HG02763 (cell line): ENCODE measurements at regions not wholly inside any gene's neighbourhood (a gene's known extent, or its start where the extent isn't known, plus 50 kb on each side); places are given as distances from the start of the nearest gene placed in this dataset.
"Not testable (repeated sequence)": the region's sequence is repeated elsewhere in the genome, so short reads cannot be mapped to it uniquely, and the experiment has no call there.

Experiments
- ATAC-seq: cut with Tn5 transposase; IDR thresholded peaks from one replicate; pipeline ENCODE4 v1.9.1; 2021; ENCODE audit warnings: mild to moderate bottlenecking, moderate library complexity; ENCODE audit not compliant: unreplicated experiment

- no peak for ATAC-seq
Observed at GRCh38 chr4:103422467-103423219, 224.5 kb upstream of the CENPE start.

GRCh38 chr4:103415801-103416200, 217.7 kb upstream of the CENPE start:
- ATAC-seq: no peak

- not testable (repeated sequence) for ATAC-seq
Observed at GRCh38 chr4:103412646-103413045, 214.5 kb upstream of the CENPE start.

GRCh38 chr4:103410386-103410785, 212.2 kb upstream of the CENPE start:
- ATAC-seq: no peak

GRCh38 chr4:103405415-103405814, 207.3 kb upstream of the CENPE start:
- ATAC-seq: no peak

GRCh38 chr4:103403619-103404018, 205.5 kb upstream of the CENPE start:
- ATAC-seq: no peak

- ATAC-seq: no peak
Observed at GRCh38 chr4:103402198-103402597, 204.1 kb upstream of the CENPE start.

GRCh38 chr4:103400405-103400804, 202.3 kb upstream of the CENPE start:
- ATAC-seq: peak; percentile 69

- no peak for ATAC-seq
Observed at GRCh38 chr4:103397541-103397940, 199.4 kb upstream of the CENPE start.

- not testable (repeated sequence) for ATAC-seq
Observed at GRCh38 chr4:103387508-103388011, 189.4 kb upstream of the CENPE start.

- ATAC-seq: not testable (repeated sequence)
Observed at GRCh38 chr4:103385565-103385964, 187.4 kb upstream of the CENPE start.

GRCh38 chr4:103375278-103375677, 177.1 kb upstream of the CENPE start:
- no peak for ATAC-seq

GRCh38 chr4:103374758-103375157, 176.6 kb upstream of the CENPE start:
- ATAC-seq: no peak

GRCh38 chr4:103374306-103374705, 176.2 kb upstream of the CENPE start:
- ATAC-seq: no peak

- ATAC-seq: no peak
Observed at GRCh38 chr4:103372002-103372558, 173.9 kb upstream of the CENPE start.

- no peak for ATAC-seq
Observed at GRCh38 chr4:103370336-103370735, 172.2 kb upstream of the CENPE start.

GRCh38 chr4:103365285-103365684, 167.1 kb upstream of the CENPE start:
- no peak for ATAC-seq

GRCh38 chr4:103364083-103364482, 165.9 kb upstream of the CENPE start:
- ATAC-seq: no peak

GRCh38 chr4:103361926-103362325, 163.8 kb upstream of the CENPE start:
- no peak for ATAC-seq

- no peak for ATAC-seq
Observed at GRCh38 chr4:103359900-103360299, 161.8 kb upstream of the CENPE start.

- no peak for ATAC-seq
Observed at GRCh38 chr4:103354006-103354405, 155.9 kb upstream of the CENPE start.

GRCh38 chr4:103329642-103330041, 131.5 kb upstream of the CENPE start:
- ATAC-seq: no peak
